HG02588 (cell line): ENCODE measurements at regions not wholly inside any gene's neighbourhood (a gene's known extent, or its start where the extent isn't known, plus 50 kb on each side); places are given as distances from the start of the nearest gene placed in this dataset.

Source experiments
- ATAC-seq: cut with Tn5 transposase; IDR thresholded peaks from one replicate; pipeline ENCODE4 v1.9.1; 2021; ENCODE audit warnings: mild to moderate bottlenecking, moderate library complexity; ENCODE audit not compliant: unreplicated experiment

- no peak for ATAC-seq
These were observed 143.3 kb downstream of the GLI2 start for GRCh38 chr2:120878970-120879369.

- no peak for ATAC-seq
These were observed 144.0 kb downstream of the GLI2 start for GRCh38 chr2:120879431-120880295.

- ATAC-seq, result no peak
These were observed 144.7 kb downstream of the GLI2 start for GRCh38 chr2:120880381-120880780.

- ATAC-seq, result no peak
These were observed 146.5 kb downstream of the GLI2 start for GRCh38 chr2:120881981-120882788.

- ATAC-seq, result no peak
These were observed 148.2 kb downstream of the GLI2 start for GRCh38 chr2:120883607-120884440.

- ATAC-seq, result no peak
These were observed 149.0 kb downstream of the GLI2 start for GRCh38 chr2:120884472-120885290.

- no peak for ATAC-seq
These were observed 149.7 kb downstream of the GLI2 start for GRCh38 chr2:120885321-120885720.

GRCh38 chr2:120885749-120886148 lies 150.1 kb downstream of the GLI2 start:
- ATAC-seq, result no peak

GRCh38 chr2:120886534-120887319 lies 151.1 kb downstream of the GLI2 start:
- ATAC-seq, result no peak

- ATAC-seq, result no peak
These were observed 151.6 kb downstream of the GLI2 start for GRCh38 chr2:120887320-120887697.

GRCh38 chr2:120887741-120888231 lies 152.1 kb downstream of the GLI2 start:
- no peak for ATAC-seq

- no peak for ATAC-seq
These were observed 153.2 kb downstream of the GLI2 start for GRCh38 chr2:120888851-120889250.

GRCh38 chr2:120889936-120890335 lies 154.3 kb downstream of the GLI2 start:
- no peak for ATAC-seq

GRCh38 chr2:120890566-120891360 lies 155.1 kb downstream of the GLI2 start:
- ATAC-seq, result no peak

- ATAC-seq, result no peak
These were observed 156.8 kb downstream of the GLI2 start for GRCh38 chr2:120892271-120892966.

- no peak for ATAC-seq
These were observed 157.4 kb downstream of the GLI2 start for GRCh38 chr2:120892967-120893667.
